ENCODE measurements at regions not wholly inside any gene's neighbourhood (a gene's known extent, or its start where the extent isn't known, plus 50 kb on each side); places are given as distances from the start of the nearest gene placed in this dataset.
"Not testable (repeated sequence)": the region's sequence is repeated elsewhere in the genome, so short reads cannot be mapped to it uniquely, and the experiment has no call there.

- Mint-ChIP-seq H3K4me1 (ENCODE audit: low read depth) (no peaks in the 10 kb centered on the region), H3K36me3 (ENCODE audit: low read depth) (no peaks in the 10 kb centered on the region), H3K27me3 (no peaks in the 10 kb centered on the region), H3K27ac (no peak overlapping the region), H3K9me3 (no peaks in the 10 kb centered on the region), H3K4me3 (no peak overlapping the region)
- no peak for TF ChIP-seq CTCF (IDR thresholded peaks at IDR 0.05)
- H3K4me3 ChIP-seq (ENCODE audit: low read length) = no peak overlapping the region
- intact Hi-C loops (cut with DNase I, micrococcal nuclease) = no loop called here
- no peaks in the 10 kb centered on the region for H3K36me3 ChIP-seq (ENCODE audit: insufficient read depth, low read length)
- ChIA-PET CTCF (no interaction called here), POLR2A (no interaction called here)
- H3K9me3 ChIP-seq (ENCODE audit: control insufficient read depth in 1 of 2, insufficient read depth in 1 of 2, low read length in 2 of 2) = peaks cover 0 to 5% of the 10 kb centered on the region in 2 experiments
- no peaks in the 10 kb centered on the region for H3K4me1 ChIP-seq (ENCODE audit: insufficient read depth, low read length)
- H3K27ac ChIP-seq (ENCODE audit: low read depth in 1 of 2, low read length in 2 of 2) = no peak overlapping the region
- no peak for DNase-seq
- no peak for ATAC-seq (ENCODE audit: poor library complexity)
- H3K27me3 ChIP-seq (ENCODE audit: control insufficient read depth in 1 of 2, insufficient read depth in 2 of 2, low read length in 2 of 2) = no peaks in the 10 kb centered on the region
These were observed 444.7 kb upstream of the PODXL start for GRCh38 chr7:132001146-132001545.

DNA sequence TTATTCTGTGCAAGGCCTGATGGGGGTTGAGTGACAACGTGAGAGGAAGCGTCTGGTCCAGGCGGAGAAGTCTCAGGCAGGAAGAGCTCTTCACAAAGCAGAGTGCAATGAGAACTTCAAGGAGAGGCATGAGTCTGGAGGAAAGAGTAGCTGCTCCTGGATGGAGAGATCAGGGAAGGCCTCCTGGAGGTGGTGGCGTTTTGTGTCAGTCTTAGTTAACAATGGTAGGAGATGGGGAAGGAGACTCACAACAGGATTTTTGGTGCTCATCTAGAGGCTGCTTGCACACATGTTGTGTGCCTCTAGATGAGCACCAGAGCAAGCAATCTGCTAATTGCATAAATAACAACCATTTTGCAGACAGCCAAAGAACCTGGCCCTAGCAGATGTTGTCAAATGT, 442.8 kb upstream of the PODXL start:
- Histone ChIP-seq H3K4me3 (ENCODE audit: low read length) (no peak overlapping the region), H3K27ac (ENCODE audit: low read depth in 1 of 2, low read length in 2 of 2) (no peak overlapping the region), H3K27me3 (ENCODE audit: control insufficient read depth in 1 of 2, insufficient read depth in 2 of 2, low read length in 2 of 2) (no peaks in the 10 kb centered on the region), H3K4me1 (ENCODE audit: insufficient read depth, low read length) (no peaks in the 10 kb centered on the region), H3K9me3 (ENCODE audit: control insufficient read depth in 1 of 2, insufficient read depth in 1 of 2, low read length in 2 of 2) (no peaks in the 10 kb centered on the region), H3K36me3 (ENCODE audit: insufficient read depth, low read length) (no peaks in the 10 kb centered on the region)
- no peak overlapping the region for H3K4me3 Mint-ChIP-seq
- ChIA-PET POLR2A (no interaction called here), CTCF (no interaction called here)
- no peaks in the 10 kb centered on the region for H3K9me3 Mint-ChIP-seq
- no peak overlapping the region for H3K27ac Mint-ChIP-seq
- no peaks in the 10 kb centered on the region for H3K27me3 Mint-ChIP-seq
- no peak for TF ChIP-seq CTCF (IDR thresholded peaks at IDR 0.05)
- DNase-seq = no peak
- intact Hi-C loops (cut with DNase I, micrococcal nuclease) = no loop called here
- ATAC-seq (ENCODE audit: poor library complexity) = no peak
- no peaks in the 10 kb centered on the region for H3K36me3 Mint-ChIP-seq (ENCODE audit: low read depth)
- H3K4me1 Mint-ChIP-seq (ENCODE audit: low read depth) = no peaks in the 10 kb centered on the region

GRCh38 chr7:131995324-131995723, 438.9 kb upstream of the PODXL start:
- H3K36me3 Mint-ChIP-seq (ENCODE audit: low read depth) = no peaks in the 10 kb centered on the region
- Histone ChIP-seq H3K27ac (ENCODE audit: low read depth in 1 of 2, low read length in 2 of 2) (no peak overlapping the region), H3K4me3 (ENCODE audit: low read length) (no peak overlapping the region), H3K27me3 (ENCODE audit: control insufficient read depth in 1 of 2, insufficient read depth in 2 of 2, low read length in 2 of 2) (no peaks in the 10 kb centered on the region), H3K4me1 (ENCODE audit: insufficient read depth, low read length) (no peaks in the 10 kb centered on the region), H3K9me3 (ENCODE audit: control insufficient read depth in 1 of 2, insufficient read depth in 1 of 2, low read length in 2 of 2) (no peaks in the 10 kb centered on the region), H3K36me3 (ENCODE audit: insufficient read depth, low read length) (no peaks in the 10 kb centered on the region)
- ATAC-seq (ENCODE audit: poor library complexity) (no peak), DNase-seq (no peak)
- H3K4me3 Mint-ChIP-seq = no peak overlapping the region
- H3K9me3 Mint-ChIP-seq = peaks cover 3% of the 10 kb centered on the region
- intact Hi-C loops (cut with DNase I, micrococcal nuclease) = no loop called here
- peaks cover 6% of the 10 kb centered on the region for H3K27me3 Mint-ChIP-seq
- CTCF ChIA-PET = no interaction called here
- no peak overlapping the region for H3K27ac Mint-ChIP-seq
- TF ChIP-seq CTCF (IDR thresholded peaks at IDR 0.05) = no peak
- POLR2A ChIA-PET = no interaction called here
- no peaks in the 10 kb centered on the region for H3K4me1 Mint-ChIP-seq (ENCODE audit: low read depth)

DNA sequence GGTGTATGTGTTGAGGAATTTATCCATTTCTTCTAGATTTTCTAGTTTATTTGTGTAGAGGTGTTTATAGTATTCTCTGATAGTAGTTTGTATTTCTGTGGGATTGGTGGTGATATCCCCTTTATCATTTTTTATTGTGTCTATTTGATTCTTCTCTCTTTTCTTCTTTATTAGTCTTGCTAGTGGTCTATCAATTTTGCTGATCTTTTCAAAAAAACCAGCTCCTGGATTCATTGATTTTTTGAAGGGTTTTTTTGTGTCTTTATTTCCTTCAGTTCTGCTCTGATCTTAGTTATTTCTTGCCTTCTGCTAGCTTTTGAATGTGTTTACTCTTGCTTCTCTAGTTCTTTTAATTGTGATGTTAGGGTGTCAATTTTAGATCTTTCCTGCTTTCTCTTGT, 424.6 kb upstream of the PODXL start:
- DNase-seq; intact Hi-C loops (cut with DNase I, micrococcal nuclease); H3K27me3 Mint-ChIP-seq; H3K9me3 ChIP-seq (ENCODE audit: control insufficient read depth in 1 of 2, insufficient read depth in 1 of 2, low read length in 2 of 2); H3K4me3 Mint-ChIP-seq; H3K4me3 ChIP-seq (ENCODE audit: low read length); H3K4me1 Mint-ChIP-seq (ENCODE audit: low read depth); CTCF ChIA-PET; H3K4me1 ChIP-seq (ENCODE audit: insufficient read depth, low read length); H3K27ac ChIP-seq (ENCODE audit: low read depth in 1 of 2, low read length in 2 of 2); ATAC-seq (ENCODE audit: poor library complexity); POLR2A ChIA-PET; H3K27ac Mint-ChIP-seq; H3K9me3 Mint-ChIP-seq; H3K36me3 Mint-ChIP-seq (ENCODE audit: low read depth); H3K36me3 ChIP-seq (ENCODE audit: insufficient read depth, low read length); H3K27me3 ChIP-seq (ENCODE audit: control insufficient read depth in 1 of 2, insufficient read depth in 2 of 2, low read length in 2 of 2): not testable (repeated sequence)

DNA sequence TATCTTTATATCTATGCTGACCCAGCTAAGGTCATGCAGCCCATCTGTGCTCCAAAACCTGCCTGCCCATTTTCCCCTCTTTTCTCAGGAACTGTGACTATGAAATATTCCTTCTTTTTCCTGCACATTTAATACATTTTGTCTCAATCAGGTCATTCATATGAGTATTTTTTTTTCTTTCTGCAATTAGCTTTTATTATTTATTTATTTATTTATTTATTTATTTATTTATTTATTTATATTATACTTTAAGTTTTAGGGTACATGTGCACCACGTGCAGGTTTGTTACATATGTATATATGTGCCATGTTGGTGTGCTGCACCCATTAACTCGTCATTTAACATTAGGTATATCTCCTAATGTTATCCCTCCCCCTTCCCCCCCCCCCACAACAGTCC, 421.7 kb upstream of the PODXL start:
- H3K4me1 ChIP-seq (ENCODE audit: insufficient read depth, low read length); H3K4me1 Mint-ChIP-seq (ENCODE audit: low read depth); H3K27me3 ChIP-seq (ENCODE audit: control insufficient read depth in 1 of 2, insufficient read depth in 2 of 2, low read length in 2 of 2); CTCF ChIA-PET; H3K27ac Mint-ChIP-seq; DNase-seq; POLR2A ChIA-PET; H3K4me3 Mint-ChIP-seq; H3K36me3 ChIP-seq (ENCODE audit: insufficient read depth, low read length); ATAC-seq (ENCODE audit: poor library complexity); intact Hi-C loops (cut with DNase I, micrococcal nuclease); H3K27ac ChIP-seq (ENCODE audit: low read depth in 1 of 2, low read length in 2 of 2); H3K36me3 Mint-ChIP-seq (ENCODE audit: low read depth); H3K9me3 Mint-ChIP-seq; H3K27me3 Mint-ChIP-seq; H3K9me3 ChIP-seq (ENCODE audit: control insufficient read depth in 1 of 2, insufficient read depth in 1 of 2, low read length in 2 of 2); H3K4me3 ChIP-seq (ENCODE audit: low read length): not testable (repeated sequence)
